GM19438 (cell line): ENCODE measurements at regions not wholly inside any gene's neighbourhood (a gene's known extent, or its start where the extent isn't known, plus 50 kb on each side); places are given as distances from the start of the nearest gene placed in this dataset.
"Not testable (repeated sequence)": the region's sequence is repeated elsewhere in the genome, so short reads cannot be mapped to it uniquely, and the experiment has no call there.

Experiments used
- ATAC-seq: cut with Tn5 transposase; IDR thresholded peaks from one replicate; pipeline ENCODE4 v1.9.1; 2021; ENCODE audit warnings: low read depth; ENCODE audit not compliant: unreplicated experiment

DNA sequence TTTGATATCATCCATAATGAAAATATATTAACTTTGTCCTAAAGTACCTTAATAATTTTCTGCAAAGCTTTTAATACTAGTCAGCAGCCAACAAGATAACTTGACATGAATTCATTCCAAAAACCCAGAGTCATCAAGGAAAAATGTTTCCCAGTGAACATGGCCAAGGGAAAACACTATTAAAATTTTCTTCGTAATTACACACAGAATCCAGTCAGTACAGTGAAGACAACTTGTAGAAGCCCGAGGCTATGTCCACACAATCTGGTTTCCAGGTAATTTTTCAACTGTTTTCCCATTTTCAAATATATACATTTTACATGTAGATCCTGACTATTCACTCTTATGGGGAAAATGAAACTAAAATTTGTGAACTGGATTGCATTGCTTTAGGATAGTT is 600.9 kb downstream of the CDH8 start:
- no peak for ATAC-seq

DNA sequence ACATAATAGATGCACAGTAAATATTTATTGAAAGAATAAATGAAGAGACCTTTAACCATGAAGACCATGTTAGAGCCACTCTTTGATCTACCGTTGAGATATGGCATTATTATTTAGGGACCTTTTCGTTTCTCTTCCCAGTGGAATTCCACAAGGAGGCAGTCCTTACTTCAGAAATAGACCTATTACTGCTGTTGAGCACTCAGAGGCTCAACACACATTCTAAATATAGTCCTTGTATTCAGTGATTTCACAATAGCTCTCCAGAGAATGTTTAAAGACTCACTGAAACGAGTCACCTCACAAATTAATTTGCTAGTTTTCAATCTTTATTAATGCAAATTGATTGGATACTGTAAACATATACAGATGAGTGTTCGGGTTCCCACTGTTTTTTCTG is 603.8 kb downstream of the CDH8 start:
- no peak for ATAC-seq

DNA sequence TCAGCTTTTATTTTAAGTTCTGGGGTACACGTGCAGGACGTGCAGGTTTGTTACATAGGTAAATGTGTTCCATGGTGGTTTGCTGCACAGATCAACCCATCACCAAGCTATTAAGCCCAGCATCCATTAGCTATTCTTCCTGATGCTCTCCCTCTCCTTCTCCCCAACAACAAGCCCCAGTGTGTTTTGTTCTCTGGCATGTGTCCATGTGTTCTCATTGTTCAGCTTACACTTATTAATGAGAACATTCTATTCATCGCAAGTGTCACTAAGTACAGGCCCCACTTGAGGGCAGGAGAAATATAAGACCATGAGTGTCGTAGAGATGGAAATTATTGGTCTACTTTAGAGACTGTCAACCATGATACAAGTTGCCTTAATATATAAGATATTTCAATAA is 615.1 kb downstream of the CDH8 start:
- ATAC-seq = no peak

DNA sequence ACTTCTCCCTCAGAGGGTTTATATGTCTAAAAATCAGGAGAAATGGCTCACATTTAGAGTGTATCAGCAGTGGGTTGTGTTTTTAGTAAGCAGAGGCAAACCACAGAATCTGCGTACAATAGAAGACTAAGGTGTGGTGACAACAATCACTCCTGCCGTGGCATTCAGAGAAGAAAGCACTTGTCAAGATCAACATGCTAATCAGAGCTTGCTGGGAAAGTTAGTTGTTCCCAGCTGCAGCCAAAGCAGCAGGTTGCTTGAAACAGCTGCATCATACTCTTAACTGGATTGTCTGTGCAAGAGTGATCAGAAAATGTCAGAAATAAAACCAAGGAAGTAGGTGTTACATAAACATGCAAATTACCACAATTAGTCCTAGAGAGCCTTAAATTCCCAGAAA is 616.4 kb downstream of the CDH8 start:
- no peak for ATAC-seq

DNA sequence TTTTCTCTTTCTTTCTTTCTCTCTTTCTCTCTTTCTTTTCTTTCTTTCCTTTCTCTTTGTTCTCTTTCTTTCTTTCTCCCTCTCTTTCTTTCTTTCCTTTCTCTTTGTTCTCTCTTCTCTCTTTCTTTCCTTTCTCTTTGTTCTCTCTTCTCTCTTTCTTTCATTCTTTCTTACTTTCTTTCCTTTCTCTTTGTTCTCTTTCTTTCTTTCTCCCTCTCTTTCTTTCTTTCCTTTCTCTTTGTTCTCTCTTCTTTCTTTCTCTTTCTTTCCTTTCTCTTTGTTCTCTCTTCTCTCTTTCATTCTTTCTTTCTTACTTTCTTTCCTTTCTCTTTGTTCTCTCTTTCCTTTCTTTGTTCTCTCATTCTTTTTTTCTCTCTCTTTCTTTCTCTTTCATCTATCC is 617.4 kb downstream of the CDH8 start:
- not testable (repeated sequence) for ATAC-seq

DNA sequence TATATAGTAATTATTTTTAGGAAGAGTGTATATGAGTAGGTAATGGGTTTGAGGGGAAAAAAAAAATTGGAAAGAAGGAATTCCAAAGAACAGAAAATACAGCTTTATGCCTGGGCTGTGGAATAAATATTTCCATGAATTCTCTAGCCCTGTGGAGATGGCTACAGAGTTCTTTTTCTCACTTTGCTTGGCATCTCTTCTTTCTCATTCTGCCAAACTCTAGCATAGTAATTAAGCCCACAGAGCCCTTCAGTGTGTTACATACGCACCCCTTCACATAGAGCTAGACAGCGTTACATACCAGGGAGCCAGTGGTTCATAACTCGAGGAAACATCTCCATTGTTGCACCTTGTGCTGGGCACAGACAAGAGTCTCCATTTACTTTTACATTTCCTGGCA is 621.1 kb downstream of the CDH8 start:
- no peak for ATAC-seq

DNA sequence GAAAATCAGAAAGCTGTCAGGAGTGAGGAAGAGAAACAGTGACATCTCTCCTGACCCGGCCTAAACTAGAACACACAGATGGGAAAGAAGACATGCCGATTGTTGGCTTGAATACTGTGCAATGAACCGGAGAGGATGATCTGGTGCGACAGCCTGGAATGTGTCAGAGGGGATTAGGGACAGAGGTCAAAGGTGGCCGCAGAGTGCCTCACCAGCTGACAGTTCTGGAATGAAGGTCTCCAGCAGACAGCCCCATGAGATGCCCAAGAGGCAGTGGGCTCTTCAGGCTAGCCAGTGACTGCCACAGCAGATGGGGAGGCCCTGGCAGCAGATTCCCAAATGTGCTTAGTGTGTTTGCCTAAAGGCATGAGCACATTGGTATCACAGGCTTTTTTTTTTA is 623.2 kb downstream of the CDH8 start:
- ATAC-seq = no peak

DNA sequence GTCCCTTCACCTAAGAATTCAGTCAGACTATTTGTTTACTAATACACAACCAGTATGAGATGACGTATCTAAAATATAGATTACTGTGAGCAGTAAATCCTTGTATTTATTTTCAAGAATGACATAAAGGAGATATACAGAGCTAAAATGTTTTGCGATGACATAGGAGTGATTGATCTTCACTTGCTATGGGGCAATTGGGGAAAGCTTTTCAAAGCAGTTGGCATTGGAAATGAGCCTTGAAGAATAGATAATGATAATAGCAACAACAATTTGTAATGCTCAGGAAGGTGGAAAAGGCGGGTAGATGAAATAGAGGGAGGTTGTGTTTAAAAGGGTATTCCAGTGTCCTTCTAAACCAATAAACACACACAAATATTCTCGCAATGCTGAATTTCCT is 623.7 kb downstream of the CDH8 start:
- ATAC-seq = no peak

DNA sequence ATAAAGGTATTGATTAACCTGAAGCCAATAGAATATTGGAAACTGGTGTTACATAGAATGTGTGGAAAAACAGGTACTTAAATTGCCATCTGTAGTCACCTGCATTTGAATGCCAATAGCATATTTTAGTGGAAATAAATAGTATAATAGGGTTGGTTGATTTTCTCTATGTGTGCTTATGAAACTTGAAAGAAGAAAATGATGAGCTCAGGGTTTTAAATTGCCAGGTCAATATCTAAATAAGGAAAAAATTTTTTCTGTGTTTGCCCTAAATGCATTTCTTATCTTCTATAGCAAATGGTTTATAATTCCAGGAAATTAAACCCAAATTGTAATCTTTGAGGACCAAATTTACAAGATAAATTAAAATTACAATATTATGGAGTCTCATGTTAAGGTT is 626.6 kb downstream of the CDH8 start:
- ATAC-seq = no peak

DNA sequence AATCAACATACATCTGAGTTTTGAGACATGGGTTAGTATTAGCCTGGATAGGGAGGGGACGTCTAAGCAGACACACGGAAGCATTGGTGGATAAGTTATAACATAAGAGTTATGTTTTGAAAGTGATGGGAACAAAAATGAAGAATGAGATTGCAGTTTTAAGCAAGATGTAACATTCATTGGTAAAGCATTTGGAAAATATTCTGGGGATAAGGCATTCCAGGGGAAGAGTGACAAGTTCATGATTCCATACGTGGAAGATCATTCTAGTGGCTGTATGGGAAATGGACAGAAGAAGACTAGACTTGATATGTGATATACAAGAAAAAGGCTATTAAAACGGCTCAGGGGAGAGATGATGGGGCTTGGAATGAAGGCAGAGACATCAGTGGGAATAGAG is 632.9 kb downstream of the CDH8 start:
- ATAC-seq = no peak

DNA sequence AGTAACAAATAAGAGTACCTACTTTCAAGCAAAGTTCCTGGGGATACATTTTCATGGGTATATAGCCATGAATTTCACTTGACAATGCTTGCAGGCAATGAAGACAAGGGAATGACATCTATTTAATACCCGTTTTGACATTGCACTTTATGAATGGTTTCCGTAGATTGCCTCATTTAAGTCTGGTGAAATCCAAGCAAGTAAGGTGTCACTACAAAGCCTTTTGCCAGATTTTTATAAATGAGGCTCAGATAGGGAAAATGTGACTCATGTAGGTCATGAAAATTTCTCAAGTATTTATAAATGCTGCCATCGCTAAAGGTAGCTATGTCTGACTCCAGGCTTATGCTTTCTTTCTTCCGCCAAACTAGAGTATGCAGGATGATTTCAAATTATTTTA is 644.3 kb downstream of the CDH8 start:
- ATAC-seq = no peak

DNA sequence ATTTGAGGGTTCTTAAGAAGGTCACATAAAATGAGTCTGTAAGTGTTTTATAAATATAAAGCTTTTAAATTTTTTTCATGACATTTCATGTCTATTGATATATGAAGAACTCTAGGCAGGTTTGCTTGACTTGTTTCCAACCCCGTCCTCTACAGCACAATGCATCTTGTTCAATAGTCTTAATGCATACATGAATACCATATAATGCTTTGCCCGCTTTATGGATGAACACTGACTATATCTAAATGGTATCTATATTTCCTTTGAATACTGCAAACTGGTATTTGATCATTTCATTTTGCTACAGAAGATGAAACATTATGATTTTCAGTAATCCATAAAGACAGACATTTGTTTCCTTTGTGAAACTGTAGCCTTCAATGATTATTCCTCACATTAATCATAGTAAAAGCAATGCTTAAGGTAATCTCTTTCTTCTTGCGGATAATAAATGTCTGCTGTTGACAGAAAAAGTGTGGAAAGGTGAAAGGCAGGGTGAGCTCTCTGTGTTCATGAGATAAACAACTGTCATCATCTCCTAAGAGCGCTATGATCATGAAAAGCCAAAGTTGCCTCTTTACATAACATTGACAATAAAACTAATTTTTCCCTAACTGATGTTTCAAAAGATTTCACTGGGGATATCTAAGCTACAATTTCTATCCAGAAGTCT is 645.1 kb downstream of the CDH8 start:
- no peak for ATAC-seq

DNA sequence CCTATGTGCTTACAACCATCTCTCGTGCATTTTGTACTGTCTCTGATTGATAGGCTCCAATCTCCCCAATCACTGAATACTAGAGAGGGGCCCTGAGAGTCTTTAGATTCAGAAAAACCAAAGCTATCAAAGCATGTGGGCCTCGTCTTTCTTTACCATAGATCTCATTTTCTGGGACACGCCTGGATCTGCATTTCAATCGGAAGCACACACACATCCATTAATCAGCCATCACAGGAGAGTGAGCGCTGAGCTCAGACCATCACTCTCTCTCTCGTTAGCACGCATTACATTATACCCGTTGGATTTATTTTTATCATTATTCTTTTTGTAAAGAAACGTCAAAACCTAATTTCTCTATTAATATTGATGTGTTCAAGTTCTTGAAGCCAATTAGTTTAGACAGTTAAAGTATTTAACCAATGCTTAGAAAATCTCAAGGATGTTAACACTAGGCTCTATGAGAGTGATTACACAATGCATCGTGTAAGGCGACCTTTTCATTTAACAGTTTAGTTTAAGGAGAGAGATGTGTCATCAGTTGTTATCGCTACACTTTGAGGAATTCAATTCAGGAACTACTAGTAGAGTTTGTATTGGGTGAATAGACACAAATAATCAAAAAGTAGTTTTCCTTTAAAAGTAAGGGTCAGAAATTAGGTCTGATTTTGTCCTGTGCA is 650.7 kb downstream of the CDH8 start:
- no peak for ATAC-seq

DNA sequence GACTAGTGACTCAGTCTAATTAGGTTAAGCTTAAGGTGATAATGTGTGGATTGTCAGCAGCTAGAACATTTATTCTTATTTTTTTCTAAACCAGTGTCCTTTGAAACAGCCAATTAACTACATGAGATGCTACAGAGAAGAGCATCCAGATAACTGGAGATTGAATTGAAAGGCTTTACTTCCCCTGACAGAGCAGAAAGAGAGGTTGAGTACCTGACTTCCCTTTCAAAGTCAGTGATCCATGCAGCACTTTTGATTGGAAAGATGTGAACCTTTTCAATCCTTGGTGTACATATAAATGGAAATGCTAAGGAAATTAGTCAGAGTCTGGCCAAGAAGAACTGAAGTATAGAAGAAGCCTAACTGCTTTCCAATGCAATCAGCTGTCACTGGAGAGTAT is 653.8 kb downstream of the CDH8 start:
- ATAC-seq = no peak

DNA sequence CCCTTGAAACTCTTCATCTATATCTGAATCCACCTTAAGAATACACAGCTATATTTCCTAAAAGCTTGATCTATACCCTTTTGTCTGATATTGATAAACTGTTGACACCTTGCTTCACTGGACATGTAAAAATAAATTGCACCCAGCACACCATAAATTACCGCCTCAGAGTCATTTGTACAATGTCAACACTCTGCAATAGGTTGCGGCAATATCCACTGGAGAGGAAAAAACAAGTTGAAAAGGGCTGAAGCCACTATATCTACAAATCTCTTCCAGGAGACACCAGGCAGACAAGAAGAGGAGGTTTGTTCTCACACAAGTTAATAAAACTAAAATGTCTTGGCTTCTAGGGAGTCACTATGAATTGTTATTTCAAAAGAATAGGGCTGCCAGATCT is 656.9 kb downstream of the CDH8 start:
- no peak for ATAC-seq

DNA sequence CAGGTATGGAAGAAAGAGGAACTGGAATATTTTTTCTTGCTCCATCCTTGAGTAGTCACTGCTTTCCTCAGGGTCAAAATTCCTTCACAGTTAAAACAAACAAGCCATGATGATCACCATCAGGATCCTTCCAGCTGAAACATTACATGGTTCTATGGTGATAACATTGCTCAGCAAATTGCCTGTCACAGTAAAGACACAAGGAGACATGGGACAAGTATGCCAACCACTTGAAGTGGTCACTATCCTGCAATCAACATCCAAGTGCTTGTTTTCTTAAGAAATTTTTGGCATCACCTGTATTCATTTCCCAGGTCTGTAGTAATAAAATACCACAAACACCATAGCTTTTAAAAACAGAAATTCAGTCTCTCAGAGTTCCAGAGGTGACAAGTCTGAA is 662.2 kb downstream of the CDH8 start:
- ATAC-seq = no peak

DNA sequence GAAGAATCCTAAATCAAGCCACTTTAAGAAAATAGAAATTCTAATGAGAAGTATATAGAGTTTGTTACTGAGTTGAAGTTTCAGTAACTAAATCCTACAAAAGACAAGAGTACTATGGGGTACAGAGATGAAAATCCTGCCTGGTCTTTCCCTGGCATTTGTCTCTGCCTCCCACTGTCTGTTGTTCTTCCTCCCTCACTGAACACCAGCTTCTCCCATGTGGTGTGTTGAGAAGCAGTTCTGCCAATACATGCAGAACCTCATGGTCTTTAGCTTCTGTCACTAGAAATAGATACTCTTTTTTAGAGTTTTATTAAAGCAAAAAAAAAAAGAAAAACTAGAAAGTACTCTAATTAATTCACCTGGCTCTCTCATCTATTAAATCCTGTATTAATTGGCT is 664.4 kb downstream of the CDH8 start:
- no peak for ATAC-seq

DNA sequence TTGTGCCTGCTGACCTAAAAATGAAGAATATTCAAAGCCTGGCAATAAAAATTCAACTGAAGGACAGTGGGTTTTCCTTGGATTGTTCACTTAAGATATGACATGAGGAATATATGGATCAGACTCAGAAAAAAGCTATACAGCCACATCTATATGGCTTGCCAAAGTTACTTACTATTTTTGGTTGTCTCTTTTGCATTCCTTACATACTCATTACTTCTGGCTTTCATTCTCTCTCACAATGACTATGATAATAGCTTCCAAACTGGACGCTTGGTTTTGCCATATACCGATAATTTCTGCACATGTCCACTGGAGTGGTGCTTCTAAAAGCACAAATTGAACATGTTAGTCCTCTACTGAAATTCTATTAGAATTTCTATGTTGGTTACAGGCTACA is 664.9 kb downstream of the CDH8 start:
- no peak for ATAC-seq

DNA sequence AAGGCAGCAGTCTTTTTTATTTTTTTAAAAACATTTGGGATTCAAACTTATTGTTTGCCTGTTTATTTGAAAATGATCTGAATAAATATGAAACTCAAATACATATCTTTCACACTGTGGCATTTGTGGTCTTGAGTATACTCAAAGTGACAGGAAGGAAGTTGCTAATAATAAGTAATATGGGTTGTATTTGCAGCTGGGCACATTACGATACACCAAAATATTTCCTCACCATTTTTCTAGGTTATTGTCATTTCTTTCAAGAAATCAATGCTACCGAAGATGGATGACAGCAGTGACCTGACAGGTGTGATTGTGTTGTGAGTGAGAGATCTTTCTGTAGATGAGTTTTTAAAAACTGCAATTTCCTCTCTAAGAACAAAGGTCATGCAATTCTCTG is 665.7 kb downstream of the CDH8 start:
- ATAC-seq = no peak

DNA sequence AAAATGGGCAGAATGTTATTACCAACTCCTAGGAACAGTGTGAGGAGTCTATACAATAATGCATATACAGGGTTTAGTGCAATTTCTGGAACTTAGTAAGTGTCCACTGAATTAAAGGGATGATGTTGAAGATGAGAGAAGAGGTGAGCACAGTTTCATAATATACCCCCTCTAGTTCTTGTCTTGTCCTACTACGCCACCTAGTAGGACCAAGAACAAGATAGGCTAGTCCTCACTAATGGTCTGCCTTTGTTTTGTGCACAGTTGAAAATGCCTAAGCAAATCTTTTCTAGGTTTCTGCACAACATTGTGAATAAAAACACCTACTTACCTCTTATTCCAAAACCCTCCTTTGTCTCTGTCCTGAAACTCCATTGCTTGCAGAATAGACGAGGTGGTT is 670.2 kb downstream of the CDH8 start:
- no peak for ATAC-seq

DNA sequence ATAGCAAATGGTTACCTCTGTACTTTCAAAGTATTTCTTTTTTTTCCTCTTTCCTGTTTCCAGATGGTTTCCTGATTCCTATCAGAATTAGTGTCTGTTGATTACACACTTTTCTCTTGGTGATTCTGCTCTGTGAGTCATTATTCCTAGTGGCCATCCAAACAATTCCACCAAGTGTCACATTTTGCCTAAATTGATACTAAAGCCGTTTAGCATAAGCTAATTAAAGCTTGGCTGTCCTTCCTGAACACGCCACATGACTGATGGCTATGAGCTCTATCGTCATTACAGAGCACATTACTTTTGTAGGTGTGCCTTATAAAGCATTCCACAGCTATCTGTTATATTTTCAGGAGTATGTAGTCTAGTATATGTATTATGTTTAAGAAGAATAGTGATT is 671.2 kb downstream of the CDH8 start:
- no peak for ATAC-seq

DNA sequence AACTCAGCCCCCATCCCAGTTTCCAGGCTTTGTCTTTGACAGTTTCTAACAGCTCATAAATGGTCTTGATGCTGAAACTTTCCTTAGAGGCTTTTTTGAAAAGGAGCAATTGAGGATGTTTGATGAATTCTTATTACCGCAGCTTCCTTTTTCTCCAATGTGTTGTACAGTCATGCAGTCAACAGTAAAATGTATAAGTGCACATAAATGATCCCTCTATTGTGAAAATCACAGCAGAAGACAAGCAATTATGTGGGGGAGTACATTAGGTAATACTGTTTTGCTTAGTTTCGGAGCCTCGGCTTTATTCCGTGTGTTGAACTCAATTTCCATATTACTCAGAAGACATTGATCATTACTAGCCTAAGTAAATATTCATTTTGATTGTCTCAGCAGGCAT is 673.7 kb downstream of the CDH8 start:
- ATAC-seq = no peak

DNA sequence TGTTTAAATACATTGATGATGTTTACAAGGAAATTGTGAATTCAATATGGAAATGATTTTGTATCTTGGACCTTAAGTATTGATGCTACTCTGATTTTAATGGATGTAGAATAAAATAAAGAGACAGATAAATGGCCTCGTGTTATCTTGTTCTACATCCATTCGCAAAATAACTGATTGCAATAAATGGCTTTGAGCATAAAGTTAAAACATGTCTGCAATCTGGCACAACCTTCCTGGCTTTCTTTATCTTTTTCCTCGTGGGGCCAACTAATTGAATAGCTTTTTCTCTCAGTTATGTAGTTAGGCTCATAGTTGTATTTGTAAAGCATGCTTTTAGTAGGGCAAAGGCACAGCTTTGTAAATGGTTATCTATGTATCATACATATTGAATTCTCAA is 691.4 kb downstream of the CDH8 start:
- no peak for ATAC-seq
